ENCODE measurements at regions not wholly inside any gene's neighbourhood (a gene's known extent, or its start where the extent isn't known, plus 50 kb on each side); places are given as distances from the start of the nearest gene placed in this dataset.

- TF ChIP-seq POLR2A (IDR thresholded peaks at IDR 0.05) = no peak
- no peak for TF ChIP-seq CTCF (IDR thresholded peaks at IDR 0.05)
Measured at GRCh38 chr9:89883401-89884341, 278.9 kb downstream of the GADD45G start.

All from suprapubic skin (tissue), 3 donors.